Stimulated activated CD8-positive, alpha-beta memory T cell treated with anti-CD3 and anti-CD28 coated beads, Interleukin-4, amount 100 ng/mL, for 48 hours (primary cell): ENCODE measurements at regions not wholly inside any gene's neighbourhood (a gene's known extent, or its start where the extent isn't known, plus 50 kb on each side); places are given as distances from the start of the nearest gene placed in this dataset.
A peak's percentile ranks its signal among the peaks of the same experiment; 100 is the strongest.

Experiments used
- DNase-seq: peaks from one replicate; pipeline ENCODE4 v3.0.0-alpha.2; 2020

GRCh38 chr10:105969884-105970377, 1194.6 kb downstream of the SORCS1 start:
- DNase-seq, result no peak

- DNase-seq, result no peak
Measured at GRCh38 chr10:105968666-105969065, 1195.8 kb downstream of the SORCS1 start.

- no peak for DNase-seq
Measured at GRCh38 chr10:105967256-105967655, 1197.2 kb downstream of the SORCS1 start.

GRCh38 chr10:105965141-105965540, 1199.4 kb downstream of the SORCS1 start:
- DNase-seq, result no peak

GRCh38 chr10:105964009-105964408, 1200.5 kb downstream of the SORCS1 start:
- no peak for DNase-seq

GRCh38 chr10:105963334-105963884, 1201.1 kb downstream of the SORCS1 start:
- DNase-seq, result no peak

GRCh38 chr10:105956550-105956949, 1208.0 kb downstream of the SORCS1 start:
- DNase-seq, result no peak

- no peak for DNase-seq
Measured at GRCh38 chr10:105953861-105954260, 1210.6 kb downstream of the SORCS1 start.

GRCh38 chr10:105953056-105953455, 1211.5 kb downstream of the SORCS1 start:
- no peak for DNase-seq

- no peak for DNase-seq
Measured at GRCh38 chr10:105952153-105952552, 1212.4 kb downstream of the SORCS1 start.

GRCh38 chr10:105950410-105950809, 1214.1 kb downstream of the SORCS1 start:
- peak; percentile 33 for DNase-seq

- no peak for DNase-seq
Measured at GRCh38 chr10:105949721-105950120, 1214.8 kb downstream of the SORCS1 start.

- no peak for DNase-seq
Measured at GRCh38 chr10:105925045-105925785, 1239.3 kb downstream of the SORCS1 start.

- DNase-seq, result no peak
Measured at GRCh38 chr10:105921348-105921747, 1243.2 kb downstream of the SORCS1 start.

- no peak for DNase-seq
Measured at GRCh38 chr10:105914432-105914831, 1250.1 kb downstream of the SORCS1 start.

GRCh38 chr10:105908701-105909100, 1255.8 kb downstream of the SORCS1 start:
- no peak for DNase-seq

GRCh38 chr10:105885495-105885894, 1244.4 kb downstream of the SORCS3 start:
- no peak for DNase-seq

GRCh38 chr10:105879401-105879800, 1238.3 kb downstream of the SORCS3 start:
- DNase-seq, result no peak

- no peak for DNase-seq
Measured at GRCh38 chr10:105875050-105875449, 1234.0 kb downstream of the SORCS3 start.

- no peak for DNase-seq
Measured at GRCh38 chr10:105872665-105873064, 1231.6 kb downstream of the SORCS3 start.

- DNase-seq, result no peak
Measured at GRCh38 chr10:105868935-105869334, 1227.8 kb downstream of the SORCS3 start.

- no peak for DNase-seq
Measured at GRCh38 chr10:105864854-105865253, 1223.8 kb downstream of the SORCS3 start.

- no peak for DNase-seq
Measured at GRCh38 chr10:105857268-105858264, 1216.5 kb downstream of the SORCS3 start.
